ENCODE measurements at regions not wholly inside any gene's neighbourhood (a gene's known extent, or its start where the extent isn't known, plus 50 kb on each side); places are given as distances from the start of the nearest gene placed in this dataset.

GRCh38 chr17:12548558-12548957 is 117.1 kb upstream of the MYOCD start:
- Histone ChIP-seq H3K36me3 (replicated peaks) (no peaks in the 10 kb centered on the region), H3K4me3 (no peak overlapping the region), H3K9me3 (no peaks in the 10 kb centered on the region), H3K27me3 (ENCODE audit: low read depth) (no peaks in the 10 kb centered on the region), H3K4me1 (no peaks in the 10 kb centered on the region; the same call in 1 of the 2 replicates)
- DNase-seq (ENCODE audit: low spot score in 2 of 2), result no peak
- in situ Hi-C loops (cut with MboI; ENCODE audit: low sequenced_read_pairs), result no loop called here

- DNase-seq (ENCODE audit: low spot score in 2 of 2), result peak; percentile 61 to 62
- Histone ChIP-seq H3K36me3 (replicated peaks) (no peaks in the 10 kb centered on the region), H3K27me3 (ENCODE audit: low read depth) (no peaks in the 10 kb centered on the region), H3K9me3 (no peaks in the 10 kb centered on the region), H3K4me3 (no peak overlapping the region), H3K4me1 (no peaks in the 10 kb centered on the region; the same call in 1 of the 2 replicates)
- in situ Hi-C loops (cut with MboI; ENCODE audit: low sequenced_read_pairs), result no loop called here
Measured at GRCh38 chr17:12549499-12550041, 116.1 kb upstream of the MYOCD start.

GRCh38 chr17:12553625-12554024 is 112.1 kb upstream of the MYOCD start:
- Histone ChIP-seq H3K27me3 (ENCODE audit: low read depth) (no peaks in the 10 kb centered on the region), H3K9me3 (no peaks in the 10 kb centered on the region), H3K36me3 (replicated peaks) (no peaks in the 10 kb centered on the region), H3K4me3 (no peak overlapping the region), H3K4me1 (no peaks in the 10 kb centered on the region; the same call in 1 of the 2 replicates)
- in situ Hi-C loops (cut with MboI; ENCODE audit: low sequenced_read_pairs), result no loop called here
- DNase-seq (ENCODE audit: low spot score in 2 of 2), result no peak

GRCh38 chr17:12554251-12554650 is 111.4 kb upstream of the MYOCD start:
- no peak for DNase-seq (ENCODE audit: low spot score in 2 of 2)
- Histone ChIP-seq H3K36me3 (replicated peaks) (no peaks in the 10 kb centered on the region), H3K27me3 (ENCODE audit: low read depth) (no peaks in the 10 kb centered on the region), H3K4me1 (no peaks in the 10 kb centered on the region; the same call in 1 of the 2 replicates), H3K9me3 (no peaks in the 10 kb centered on the region), H3K4me3 (no peak overlapping the region)
- in situ Hi-C loops (cut with MboI; ENCODE audit: low sequenced_read_pairs), result no loop called here

DNA sequence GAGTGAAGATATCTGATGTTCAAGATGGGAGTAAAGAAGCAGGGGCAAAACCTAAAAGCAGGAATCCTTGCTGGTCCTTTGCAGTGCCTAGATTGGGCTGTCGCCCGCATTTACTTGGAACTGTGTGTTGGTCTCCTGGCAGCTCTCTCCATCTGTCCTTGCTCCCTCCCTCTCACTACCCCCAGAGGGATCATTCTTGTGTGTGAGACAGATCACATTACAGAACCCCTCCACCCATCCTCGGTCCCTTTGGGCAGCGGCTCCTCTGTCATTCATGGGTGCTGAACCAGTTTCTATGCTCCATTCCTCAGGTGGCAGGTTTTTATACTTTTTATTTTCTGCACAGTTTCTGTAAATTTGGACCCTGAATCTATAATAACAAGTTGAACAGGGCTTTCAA is 99.4 kb upstream of the MYOCD start:
- in situ Hi-C loops (cut with MboI; ENCODE audit: low sequenced_read_pairs), result no loop called here
- H3K36me3 ChIP-seq (replicated peaks), result no peaks in the 10 kb centered on the region

GRCh38 chr17:12567077-12568053 is 98.3 kb upstream of the MYOCD start:
- no peak for DNase-seq (ENCODE audit: low spot score in 2 of 2)
- Histone ChIP-seq H3K27me3 (ENCODE audit: low read depth) (no peaks in the 10 kb centered on the region), H3K4me3 (no peak overlapping the region), H3K36me3 (replicated peaks) (no peaks in the 10 kb centered on the region), H3K9me3 (0 out of 2 replicates have a peak, but pooled peaks cover 2% of the 10 kb centered on the region), H3K4me1 (no peaks in the 10 kb centered on the region)
- in situ Hi-C loops (cut with MboI; ENCODE audit: low sequenced_read_pairs), result no loop called here

More for the DNA sequence above, 99.4 kb upstream of the MYOCD start:
- no peaks in the 10 kb centered on the region for H3K27me3 ChIP-seq (ENCODE audit: low read depth)
- no peaks in the 10 kb centered on the region for H3K4me1 ChIP-seq
- H3K9me3 ChIP-seq, result 0 out of 2 replicates have a peak, but pooled peaks cover 2% of the 10 kb centered on the region
- no peak for DNase-seq (ENCODE audit: low spot score in 2 of 2)
- H3K4me3 ChIP-seq, result no peak overlapping the region

DNA sequence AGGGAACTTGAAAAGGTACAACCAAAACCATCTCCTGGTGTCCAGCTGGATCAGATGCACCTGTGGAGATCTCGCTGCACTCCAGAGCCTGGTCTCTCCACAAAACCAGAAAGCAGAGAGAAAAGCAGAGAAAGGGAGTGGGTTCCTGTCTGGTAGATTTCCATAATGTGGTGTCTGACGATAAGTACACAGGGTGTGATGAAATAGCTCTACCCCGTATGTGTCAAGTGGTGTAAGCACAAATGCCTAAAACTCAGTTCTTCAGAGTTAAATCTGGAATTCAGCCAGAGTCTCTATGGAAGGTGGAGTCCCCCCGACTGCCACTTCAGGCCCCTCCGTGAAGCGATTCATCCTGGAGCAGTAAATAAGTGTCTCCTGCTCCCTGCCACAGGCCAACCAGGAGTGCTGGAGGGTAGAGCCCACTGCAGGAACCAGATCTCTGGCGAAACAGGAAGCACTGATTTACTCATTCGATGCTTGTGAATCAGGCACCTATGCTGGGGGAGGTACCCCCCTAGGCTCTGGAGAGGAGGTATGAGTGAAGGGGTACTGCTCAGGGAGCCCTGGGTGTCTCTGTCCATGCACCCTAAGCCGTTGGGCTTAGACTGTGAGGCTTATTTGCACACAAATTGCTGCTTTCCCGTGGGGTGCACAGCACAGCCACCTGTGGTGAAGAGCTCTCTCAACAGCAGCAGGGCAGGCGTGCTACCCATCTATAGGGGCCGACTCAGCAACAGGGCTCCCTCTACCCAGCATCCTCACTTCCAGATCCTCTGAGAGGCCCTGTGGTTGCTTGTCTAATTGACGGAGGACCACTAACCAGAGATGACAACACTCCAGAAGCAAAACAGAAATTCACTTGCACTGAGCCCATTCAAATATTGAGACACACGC is 97.1 kb upstream of the MYOCD start:
- 0 out of 2 replicates have a peak, but pooled peaks cover 2% of the 10 kb centered on the region for H3K9me3 ChIP-seq
- in situ Hi-C loops (cut with MboI; ENCODE audit: low sequenced_read_pairs), result no loop called here
- no peaks in the 10 kb centered on the region for H3K4me1 ChIP-seq
- H3K27me3 ChIP-seq (ENCODE audit: low read depth), result no peaks in the 10 kb centered on the region
- no peak for DNase-seq (ENCODE audit: low spot score in 2 of 2)
- H3K4me3 ChIP-seq, result no peak overlapping the region
- no peaks in the 10 kb centered on the region for H3K36me3 ChIP-seq (replicated peaks)

GRCh38 chr17:12571606-12572005 is 94.1 kb upstream of the MYOCD start:
- DNase-seq (ENCODE audit: low spot score in 2 of 2), result no peak
- H3K4me3 ChIP-seq, result no peak overlapping the region
- no peaks in the 10 kb centered on the region for H3K27me3 ChIP-seq (ENCODE audit: low read depth)
- H3K4me1 ChIP-seq, result no peaks in the 10 kb centered on the region
- 0 out of 2 replicates have a peak, but pooled peaks cover 2% of the 10 kb centered on the region for H3K9me3 ChIP-seq
- in situ Hi-C loops (cut with MboI; ENCODE audit: low sequenced_read_pairs), result no loop called here
- H3K36me3 ChIP-seq (replicated peaks), result no peaks in the 10 kb centered on the region

DNA sequence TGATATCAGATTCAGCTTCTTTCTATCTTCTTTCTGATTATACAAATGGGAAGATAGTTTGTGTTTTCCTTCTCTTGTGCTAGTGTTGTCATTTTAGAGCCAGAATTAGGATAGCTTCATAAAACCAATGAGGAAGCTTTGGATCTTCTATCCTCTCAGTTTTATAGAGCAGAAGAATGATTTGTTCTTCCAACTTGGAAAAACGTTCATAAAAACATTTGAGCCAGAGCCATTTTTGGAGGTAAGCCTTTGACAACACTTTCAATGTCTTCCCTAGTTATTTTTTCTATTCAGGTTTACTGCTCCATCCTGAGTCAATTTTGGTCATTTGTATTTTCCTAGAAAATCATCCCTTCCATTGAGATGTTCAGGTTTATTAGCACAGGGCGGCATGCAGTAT is 91.2 kb upstream of the MYOCD start:
- in situ Hi-C loops (cut with MboI; ENCODE audit: low sequenced_read_pairs), result no loop called here
- Histone ChIP-seq H3K27me3 (ENCODE audit: low read depth) (no peaks in the 10 kb centered on the region), H3K36me3 (replicated peaks) (no peaks in the 10 kb centered on the region), H3K4me3 (no peak overlapping the region), H3K9me3 (0 out of 2 replicates have a peak, but pooled peaks cover 2% of the 10 kb centered on the region), H3K4me1 (no peaks in the 10 kb centered on the region)
- DNase-seq (ENCODE audit: low spot score in 2 of 2), result no peak

DNA sequence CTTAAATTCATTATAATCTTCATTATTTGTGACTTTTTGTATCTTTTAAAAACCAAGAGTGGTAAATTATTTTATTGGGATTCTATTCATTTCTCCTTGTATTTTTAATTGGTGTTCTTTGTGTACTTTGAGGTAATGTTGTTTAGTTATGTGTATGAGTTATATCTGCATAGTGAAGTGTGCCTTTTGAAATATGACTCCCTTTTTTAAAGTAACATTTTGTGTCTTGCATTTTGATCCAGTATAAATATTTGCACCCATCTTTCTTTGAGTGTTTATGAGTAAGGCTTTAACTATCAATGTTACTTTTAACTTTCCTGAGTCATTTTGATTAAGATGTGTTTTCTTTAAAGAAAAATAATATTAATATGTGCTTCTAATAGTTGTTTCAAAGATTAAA is 90.0 kb upstream of the MYOCD start:
- Histone ChIP-seq H3K36me3 (replicated peaks) (no peaks in the 10 kb centered on the region), H3K4me1 (no peaks in the 10 kb centered on the region), H3K9me3 (no peaks in the 10 kb centered on the region), H3K4me3 (no peak overlapping the region), H3K27me3 (ENCODE audit: low read depth) (no peaks in the 10 kb centered on the region)
- in situ Hi-C loops (cut with MboI; ENCODE audit: low sequenced_read_pairs), result no loop called here
- no peak for DNase-seq (ENCODE audit: low spot score in 2 of 2)

DNA sequence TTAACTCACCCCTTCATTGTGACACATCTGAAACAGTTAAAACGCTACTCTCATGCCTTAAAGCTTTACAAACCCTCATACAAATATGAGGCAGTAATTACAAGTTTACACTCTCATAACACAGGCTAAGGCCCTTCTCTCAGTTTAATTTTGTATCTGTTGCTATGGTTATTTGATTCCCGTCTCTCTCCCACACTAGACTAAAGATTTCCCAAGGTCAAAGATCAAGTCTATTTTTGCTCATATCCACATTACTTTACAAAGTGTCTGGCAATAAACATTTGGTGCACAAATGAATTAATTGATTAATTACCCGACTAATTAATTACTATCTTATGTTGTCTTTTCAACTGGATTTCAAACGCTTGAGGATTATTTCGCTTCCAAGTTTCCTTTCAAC is 86.4 kb upstream of the MYOCD start:
- no peak overlapping the region for H3K4me3 ChIP-seq
- no peaks in the 10 kb centered on the region for H3K9me3 ChIP-seq
- H3K27me3 ChIP-seq (ENCODE audit: low read depth), result no peaks in the 10 kb centered on the region
- H3K4me1 ChIP-seq, result no peaks in the 10 kb centered on the region
- H3K36me3 ChIP-seq (replicated peaks), result no peaks in the 10 kb centered on the region
- DNase-seq (ENCODE audit: low spot score in 2 of 2), result peak in 1 of 2 experiments; percentile 6
- in situ Hi-C loops (cut with MboI; ENCODE audit: low sequenced_read_pairs), result no loop called here

DNA sequence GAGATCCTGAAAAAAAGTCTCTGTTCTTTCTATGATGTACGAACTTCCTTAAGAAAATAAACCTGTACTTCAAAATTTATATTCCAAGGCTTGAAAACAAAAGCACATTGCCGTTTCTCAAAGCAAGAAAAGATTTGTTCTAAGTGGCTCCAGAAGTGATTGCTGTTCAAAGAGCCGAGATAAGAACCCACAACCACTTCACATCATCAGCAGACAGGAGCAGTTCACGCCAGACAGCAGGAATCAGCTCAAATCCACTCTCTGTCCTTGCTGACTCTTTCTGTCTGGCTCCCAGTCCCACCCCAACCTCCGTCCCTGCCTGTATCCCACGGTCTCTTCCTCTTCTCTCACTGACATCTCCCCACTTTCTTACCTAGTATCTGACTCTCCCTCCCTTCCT is 85.0 kb upstream of the MYOCD start:
- in situ Hi-C loops (cut with MboI; ENCODE audit: low sequenced_read_pairs), result no loop called here
- H3K27me3 ChIP-seq (ENCODE audit: low read depth), result no peaks in the 10 kb centered on the region
- DNase-seq (ENCODE audit: low spot score in 2 of 2), result no peak
- no peak overlapping the region for H3K4me3 ChIP-seq
- no peaks in the 10 kb centered on the region for H3K36me3 ChIP-seq (replicated peaks)
- no peaks in the 10 kb centered on the region for H3K4me1 ChIP-seq
- H3K9me3 ChIP-seq, result no peaks in the 10 kb centered on the region

DNA sequence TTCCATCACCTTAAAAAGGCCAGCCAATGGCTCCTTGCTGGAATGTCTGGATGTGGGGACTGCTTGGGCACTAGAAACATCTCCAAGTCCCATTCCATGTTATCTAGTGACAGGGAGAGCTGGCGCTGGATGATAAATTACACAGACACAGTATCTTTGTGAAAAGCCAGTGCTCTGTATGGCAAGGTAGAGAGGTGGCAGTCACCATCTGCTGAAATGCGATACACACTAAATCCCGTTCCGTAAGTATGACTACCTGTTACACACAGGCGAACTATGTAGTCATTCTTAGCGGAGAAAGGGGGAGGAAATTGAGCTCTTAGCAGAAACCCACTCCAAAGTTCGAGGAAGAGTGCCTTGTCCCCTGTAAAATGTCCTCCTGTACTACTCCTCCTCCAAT is 81.0 kb upstream of the MYOCD start:
- H3K36me3 ChIP-seq (replicated peaks), result no peaks in the 10 kb centered on the region
- no peak overlapping the region for H3K4me3 ChIP-seq
- in situ Hi-C loops (cut with MboI; ENCODE audit: low sequenced_read_pairs), result no loop called here
- no peaks in the 10 kb centered on the region for H3K27me3 ChIP-seq (ENCODE audit: low read depth)
- no peaks in the 10 kb centered on the region for H3K9me3 ChIP-seq
- H3K4me1 ChIP-seq, result no peaks in the 10 kb centered on the region
- DNase-seq (ENCODE audit: low spot score in 2 of 2), result no peak
